ENCODE measurements at regions not wholly inside any gene's neighbourhood (a gene's known extent, or its start where the extent isn't known, plus 50 kb on each side); places are given as distances from the start of the nearest gene placed in this dataset.

- TF ChIP-seq TCF12 (IDR thresholded peaks at IDR 0.05; ENCODE audit: low read depth) = no peak
- no peak for TF ChIP-seq EGR1 (IDR thresholded peaks at IDR 0.05)
- no peak for TF ChIP-seq ZBTB7A (IDR thresholded peaks at IDR 0.05; ENCODE audit: low read depth)
- TF ChIP-seq USF1 (IDR thresholded peaks at IDR 0.05) = no peak
- no peak for TF ChIP-seq CEBPB (IDR thresholded peaks at IDR 0.05)
- no peak for TF ChIP-seq YY1 (IDR thresholded peaks at IDR 0.05; ENCODE audit: low read depth)
- TF ChIP-seq REST (IDR thresholded peaks at IDR 0.05; ENCODE audit: low read depth) = no peak
- no peak for TF ChIP-seq MAX (IDR thresholded peaks at IDR 0.05)
- TF ChIP-seq CREB1 (IDR thresholded peaks at IDR 0.05; ENCODE audit: low read depth) = no peak
- no peak for TF ChIP-seq NFIC (IDR thresholded peaks at IDR 0.05)
- no peak for TF ChIP-seq RAD21 (IDR thresholded peaks at IDR 0.05; ENCODE audit: low read depth)
Observed at GRCh38 chr6:44514576-44515193, 127.2 kb downstream of the CDC5L start.

- no peak for TF ChIP-seq EP300 (IDR thresholded peaks at IDR 0.05; ENCODE audit: borderline replicate concordance)
- no peak for TF ChIP-seq REST (IDR thresholded peaks at IDR 0.05; ENCODE audit: low read depth)
- no peak for TF ChIP-seq EGR1 (IDR thresholded peaks at IDR 0.05)
- TF ChIP-seq FOXM1 (IDR thresholded peaks at IDR 0.05; ENCODE audit: borderline replicate concordance, low read depth) = no peak
- TF ChIP-seq NFIC (IDR thresholded peaks at IDR 0.05) = no peak
- no peak for TF ChIP-seq TEAD4 (IDR thresholded peaks at IDR 0.05)
- TF ChIP-seq TCF12 (IDR thresholded peaks at IDR 0.05; ENCODE audit: low read depth) = no peak
- TF ChIP-seq YY1 (IDR thresholded peaks at IDR 0.05; ENCODE audit: low read depth) = no peak
- no peak for TF ChIP-seq USF1 (IDR thresholded peaks at IDR 0.05)
- TF ChIP-seq CEBPB (IDR thresholded peaks at IDR 0.05) = no peak
- no peak for TF ChIP-seq RAD21 (IDR thresholded peaks at IDR 0.05; ENCODE audit: low read depth)
- no peak for TF ChIP-seq CREB1 (IDR thresholded peaks at IDR 0.05; ENCODE audit: low read depth)
- TF ChIP-seq ZBTB7A (IDR thresholded peaks at IDR 0.05; ENCODE audit: low read depth) = no peak
- no peak for TF ChIP-seq TAF1 (IDR thresholded peaks at IDR 0.05; ENCODE audit: low read depth)
- TF ChIP-seq MAX (IDR thresholded peaks at IDR 0.05) = no peak
Observed at GRCh38 chr6:44522871-44523270, 135.4 kb downstream of the CDC5L start.

GRCh38 chr6:44524476-44525227, 137.1 kb downstream of the CDC5L start:
- TF ChIP-seq EGR1 (IDR thresholded peaks at IDR 0.05) (no peak), ZBTB7A (IDR thresholded peaks at IDR 0.05; ENCODE audit: low read depth) (no peak), FOXM1 (IDR thresholded peaks at IDR 0.05; ENCODE audit: borderline replicate concordance, low read depth) (no peak), YY1 (IDR thresholded peaks at IDR 0.05; ENCODE audit: low read depth) (no peak), TAF1 (IDR thresholded peaks at IDR 0.05; ENCODE audit: low read depth) (no peak), CREB1 (IDR thresholded peaks at IDR 0.05; ENCODE audit: low read depth) (no peak), MAX (IDR thresholded peaks at IDR 0.05) (no peak), USF1 (IDR thresholded peaks at IDR 0.05) (no peak), TEAD4 (IDR thresholded peaks at IDR 0.05) (no peak), REST (IDR thresholded peaks at IDR 0.05; ENCODE audit: low read depth) (no peak), NFIC (IDR thresholded peaks at IDR 0.05) (no peak), TCF12 (IDR thresholded peaks at IDR 0.05; ENCODE audit: low read depth) (no peak), CEBPB (IDR thresholded peaks at IDR 0.05) (no peak), EP300 (IDR thresholded peaks at IDR 0.05; ENCODE audit: borderline replicate concordance) (no peak), RAD21 (IDR thresholded peaks at IDR 0.05; ENCODE audit: low read depth) (no peak)
